Upper lobe of left lung (tissue), 4 donors: ENCODE measurements at regions not wholly inside any gene's neighbourhood (a gene's known extent, or its start where the extent isn't known, plus 50 kb on each side); places are given as distances from the start of the nearest gene placed in this dataset.

ENCODE experiments used
- POLR2A ChIP-seq, 4 donors: fragments of 450-650 bp; IDR thresholded peaks; one replicate each; pipeline ENCODE4 v1.5.1; 2016 to 2017; ENCODE audit warnings: antibody characterized with exemption in 4 of 4, mild to moderate bottlenecking in 2 of 4
- POLR2AphosphoS5 ChIP-seq, 2 donors: sonication (generic); formaldehyde crosslinking; IDR thresholded peaks; one replicate each; pipeline ENCODE4 v1.5.1; 2017; ENCODE audit warnings: antibody characterized with exemption in 2 of 2
- TF ChIP-seq, protein P1 (sequence below), 6 experiments: fragments of 450-650 bp in 4 of 6; fragments of 200-600 bp in 2 of 6; sonication (generic) in 2 of 6; IDR thresholded peaks; one replicate each; pipeline ENCODE4 v1.5.1; 2016 to 2019; ENCODE audit warnings: antibody characterized with exemption in 6 of 6

DNA sequence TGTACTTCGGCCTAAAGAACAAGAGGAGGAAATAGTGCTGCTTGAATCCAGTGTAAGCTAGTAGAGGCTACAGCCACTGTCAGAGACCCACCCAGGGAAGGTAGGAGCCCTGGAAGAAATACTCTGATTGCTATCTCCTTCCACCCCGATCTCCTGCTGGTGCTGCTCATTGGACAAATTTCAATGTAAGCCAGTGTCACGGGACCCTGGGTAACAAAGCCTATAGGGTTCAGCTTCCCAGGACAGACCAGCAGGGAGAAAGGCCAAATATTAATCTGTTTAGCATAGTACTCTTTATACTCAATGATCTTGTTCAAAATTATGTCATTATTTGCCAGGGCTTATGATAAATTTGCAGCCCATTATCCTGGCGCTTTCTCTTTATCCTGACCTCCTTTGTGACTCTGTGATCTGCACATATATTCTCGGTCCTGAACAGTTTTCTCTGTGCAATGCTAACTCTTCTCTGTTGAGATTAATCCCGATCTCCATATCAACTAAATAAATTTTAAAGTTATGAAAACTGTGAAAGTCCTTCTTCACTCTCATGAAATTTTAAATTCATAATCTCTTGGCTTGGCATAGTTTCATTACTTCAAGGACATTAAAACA is 218.8 kb upstream of the PREP start:
- TF ChIP-seq POLR2A (IDR thresholded peaks at IDR 0.05) (no peak), POLR2AphosphoS5 (IDR thresholded peaks at IDR 0.05) (no peak)
- TF ChIP-seq, protein P1, sequence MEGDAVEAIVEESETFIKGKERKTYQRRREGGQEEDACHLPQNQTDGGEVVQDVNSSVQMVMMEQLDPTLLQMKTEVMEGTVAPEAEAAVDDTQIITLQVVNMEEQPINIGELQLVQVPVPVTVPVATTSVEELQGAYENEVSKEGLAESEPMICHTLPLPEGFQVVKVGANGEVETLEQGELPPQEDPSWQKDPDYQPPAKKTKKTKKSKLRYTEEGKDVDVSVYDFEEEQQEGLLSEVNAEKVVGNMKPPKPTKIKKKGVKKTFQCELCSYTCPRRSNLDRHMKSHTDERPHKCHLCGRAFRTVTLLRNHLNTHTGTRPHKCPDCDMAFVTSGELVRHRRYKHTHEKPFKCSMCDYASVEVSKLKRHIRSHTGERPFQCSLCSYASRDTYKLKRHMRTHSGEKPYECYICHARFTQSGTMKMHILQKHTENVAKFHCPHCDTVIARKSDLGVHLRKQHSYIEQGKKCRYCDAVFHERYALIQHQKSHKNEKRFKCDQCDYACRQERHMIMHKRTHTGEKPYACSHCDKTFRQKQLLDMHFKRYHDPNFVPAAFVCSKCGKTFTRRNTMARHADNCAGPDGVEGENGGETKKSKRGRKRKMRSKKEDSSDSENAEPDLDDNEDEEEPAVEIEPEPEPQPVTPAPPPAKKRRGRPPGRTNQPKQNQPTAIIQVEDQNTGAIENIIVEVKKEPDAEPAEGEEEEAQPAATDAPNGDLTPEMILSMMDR (IDR thresholded peaks at IDR 0.05) = no peak
